HCT116 (cell line): ENCODE measurements at regions not wholly inside any gene's neighbourhood (a gene's known extent, or its start where the extent isn't known, plus 50 kb on each side); places are given as distances from the start of the nearest gene placed in this dataset.

Source experiments
- ATAC-seq: fragments of 200-7000 bp; cut with Tn5 transposase; 2 replicates; pipeline ENCODE4 v1.9.1; 2020; ENCODE audit warnings: mild to moderate bottlenecking, moderate library complexity
- BruUV-seq: library from RNA; stranded (reverse); fragments of 400-500 nt; replicated peaks from 2 replicates; lab custom pipeline; 2021; lab: Mats Ljungman, UMichigan
- CTCF ChIA-PET: fragments of 300-600 bp; sonication (Branson Sonifier 250); formaldehyde crosslinking; loops from one replicate; lab custom pipeline; 2021; ENCODE audit warnings: antibody characterized with exemption; lab: Charles Lee
- POLR2A ChIA-PET: fragments of 300-600, 350-600 bp; sonication (Branson Sonifier 250); formaldehyde crosslinking; loops from one replicate; lab custom pipeline; 2021; ENCODE audit warnings: antibody characterized with exemption; lab: Charles Lee
- RAD21 ChIA-PET, 2 experiments: fragments of 300-600 bp; sonication (Branson Sonifier 250); formaldehyde crosslinking; loops; one replicate each; lab custom pipeline; 2023; ENCODE audit warnings: low total read pairs in 2 of 2; ENCODE audit not compliant: uncharacterized antibody in 2 of 2, unreplicated experiment in 2 of 2, low non-redundant PET in 1 of 2; lab: Charles Lee
- DNase-seq: peaks from one replicate; pipeline ENCODE4 v3.0.0-alpha.2; 2010; ENCODE audit warnings: low read depth, low spot score
- H2AFZ ChIP-seq: fragments of 200-600 bp; shearing (Covaris generic), sonication (generic); 2 replicates; pipeline ENCODE4 v1.6.1; 2017; ENCODE audit warnings: low read depth, mixed run types, mixed read lengths, antibody characterized with exemption, low read length; ENCODE audit not compliant: poor library complexity, severe bottlenecking
- H3K27ac ChIP-seq: 2 replicates; pipeline ENCODE4 v1.5.1; 2012; ENCODE audit warnings: low read depth, low read length
- H3K27me3 ChIP-seq: fragments of 200-600 bp; sonication (generic); 2 replicates; pipeline ENCODE4 v1.6.1; 2016; ENCODE audit warnings: mixed run types, low read length, mixed read lengths; ENCODE audit not compliant: insufficient read depth
- H3K36me3 ChIP-seq, 2 experiments: fragments of 200-500 bp in 1 of 2; fragments of 200-600 bp in 1 of 2; sonication (Bioruptor generic) in 1 of 2; sonication (generic) in 1 of 2; 2 replicates each; pipeline versions ENCODE4 v1.5.1 to v1.6.1; 2014 to 2016; ENCODE audit warnings: low read length in 2 of 2, inconsistent platforms in 1 of 2, mixed read lengths in 1 of 2, mixed run types in 1 of 2; ENCODE audit not compliant: insufficient read depth in 2 of 2, control insufficient read depth in 1 of 2
- H3K4me1 ChIP-seq, 2 experiments: fragments of 200-600 bp in 1 of 2; sonication (generic) in 1 of 2; 2 replicates each; pipeline versions ENCODE4 v1.5.1 to v1.6.1; 2012 to 2017; ENCODE audit warnings: low read length in 2 of 2, inconsistent platforms in 1 of 2, mild to moderate bottlenecking in 1 of 2, mixed read lengths in 1 of 2, mixed run types in 1 of 2, moderate library complexity in 1 of 2; ENCODE audit not compliant: insufficient read depth in 2 of 2, control insufficient read depth in 1 of 2
- H3K4me2 ChIP-seq: fragments of 200-600 bp; sonication (generic); 2 replicates; pipeline ENCODE4 v1.6.1; 2017; ENCODE audit warnings: mixed run types, low read length, mixed read lengths
- H3K4me3 ChIP-seq, 2 experiments: fragments of 200-600 bp in 1 of 2; sonication (generic) in 1 of 2; replicated peaks in 1 of 2; 2 replicates each; pipeline ENCODE4 v1.5.1; 2011 to 2016; ENCODE audit warnings: low read length in 2 of 2, control low read depth in 1 of 2, low read depth in 1 of 2, mild to moderate bottlenecking in 1 of 2, mixed read lengths in 1 of 2, mixed run types in 1 of 2
- H3K79me2 ChIP-seq: fragments of 200-600 bp; sonication (generic); 2 replicates; pipeline ENCODE4 v1.6.1; 2017; ENCODE audit warnings: mild to moderate bottlenecking, mixed run types, low read length, moderate library complexity, mixed read lengths; ENCODE audit not compliant: insufficient read depth
- H3K9ac ChIP-seq: fragments of 200-600 bp; sonication (generic); 2 replicates; pipeline ENCODE4 v1.6.1; 2016; ENCODE audit warnings: low read length, mixed read lengths
- H3K9me2 ChIP-seq: fragments of 200-600 bp; sonication (generic), shearing (Covaris generic); 2 replicates; pipeline ENCODE4 v1.6.1; 2017; ENCODE audit warnings: mixed run types, mild to moderate bottlenecking, moderate library complexity; ENCODE audit not compliant: insufficient read depth
- H3K9me3 ChIP-seq, 2 experiments: fragments of 200-500 bp in 1 of 2; fragments of 200-600 bp in 1 of 2; sonication (Bioruptor generic) in 1 of 2; sonication (generic) in 1 of 2; 2 replicates each; pipeline ENCODE4 v1.6.1; 2014 to 2017; ENCODE audit warnings: low read length in 2 of 2, mixed read lengths in 2 of 2, inconsistent platforms in 1 of 2, low read depth in 1 of 2, mild to moderate bottlenecking in 1 of 2, mixed run types in 1 of 2, moderate library complexity in 1 of 2; ENCODE audit not compliant: control insufficient read depth in 1 of 2, insufficient read depth in 1 of 2
- H4K20me1 ChIP-seq: fragments of 200-600 bp; sonication (generic), shearing (Covaris generic); 2 replicates; pipeline ENCODE4 v1.6.1; 2017; ENCODE audit warnings: mixed run types, mild to moderate bottlenecking, moderate library complexity; ENCODE audit not compliant: insufficient read depth
- CEBPB ChIP-seq: IDR thresholded peaks from 2 replicates; pipeline ENCODE4 v1.6.1; 2012; ENCODE audit warnings: low read depth
- EGR1 ChIP-seq: IDR thresholded peaks from 2 replicates; pipeline ENCODE4 v1.6.1; 2012; ENCODE audit warnings: low read depth
- ELF1 ChIP-seq: IDR thresholded peaks from 2 replicates; pipeline ENCODE4 v1.6.1; 2012; ENCODE audit warnings: low read depth, borderline replicate concordance
- FOSL1 ChIP-seq: IDR thresholded peaks from 2 replicates; pipeline ENCODE4 v1.6.1; 2012; ENCODE audit warnings: low read depth
- JUND ChIP-seq: IDR thresholded peaks from 2 replicates; pipeline ENCODE4 v1.6.1; 2012
- POLR2A ChIP-seq: IDR thresholded peaks from 2 replicates; pipeline ENCODE4 v1.7.0; 2011; ENCODE audit warnings: borderline replicate concordance; ENCODE audit not compliant: insufficient read depth, insufficient read length; ENCODE audit errors: extremely low read depth
- REST ChIP-seq: IDR thresholded peaks from 2 replicates; pipeline ENCODE4 v1.6.1; 2012; ENCODE audit warnings: low read depth
- SP1 ChIP-seq: IDR thresholded peaks from 2 replicates; pipeline ENCODE4 v1.6.1; 2012; ENCODE audit warnings: low read depth
- SRF ChIP-seq: IDR thresholded peaks from 2 replicates; pipeline ENCODE4 v1.6.1; 2012; ENCODE audit warnings: low read depth
- ZFX ChIP-seq: fragments of 450-650 bp; IDR thresholded peaks from 2 replicates; pipeline ENCODE4 v1.6.1; 2017
- intact Hi-C: fragments of 100-400 bp; cut with micrococcal nuclease; formaldehyde crosslinking; loops from 2 replicates; pipeline ENCODE4 v1.10.0; 2022
- TF ChIP-seq, protein P1 (sequence below): IDR thresholded peaks from 2 replicates; pipeline ENCODE4 v1.6.1; 2011; ENCODE audit warnings: mild to moderate bottlenecking, low read length, moderate library complexity; ENCODE audit not compliant: insufficient replicate concordance; ENCODE audit errors: extremely low read depth
- TF ChIP-seq, protein P2 (sequence below), 3 experiments: fragments of 200-600 bp in 1 of 3; sonication (generic) in 1 of 3; IDR thresholded peaks in 2 of 3; conservative IDR thresholded peaks in 1 of 3; 2 replicates each; pipeline ENCODE4 v1.5.1; 2012 to 2017; ENCODE audit warnings: low read depth in 2 of 3, low read length in 2 of 3, antibody characterized with exemption in 1 of 3, borderline replicate concordance in 1 of 3, control low read depth in 1 of 3, mild to moderate bottlenecking in 1 of 3, mixed read lengths in 1 of 3, mixed run types in 1 of 3, moderate library complexity in 1 of 3; ENCODE audit not compliant: insufficient read depth in 1 of 3
- TF ChIP-seq, protein P3 (sequence below): IDR thresholded peaks from 2 replicates; pipeline ENCODE4 v1.6.1; 2012
- TF ChIP-seq, protein P4 (sequence below): IDR thresholded peaks from 2 replicates; pipeline ENCODE4 v1.6.1; 2012

GRCh38 chr3:117666325-117666724 is 956.7 kb downstream of the TUSC7 start:
- Histone ChIP-seq H3K9ac (no peak overlapping the region), H3K36me3 (no peaks in the 10 kb centered on the region), H4K20me1 (no peaks in the 10 kb centered on the region), H3K27me3 (no peaks in the 10 kb centered on the region; the same call in 1 of the 2 replicates), H3K27ac (no peak overlapping the region), H3K4me2 (no peak overlapping the region), H3K79me2 (no peaks in the 10 kb centered on the region), H3K9me2 (no peaks in the 10 kb centered on the region), H3K4me3 (no peak overlapping the region), H2AFZ (no peak overlapping the region), H3K9me3 (no peaks in the 10 kb centered on the region), H3K4me1 (no peaks in the 10 kb centered on the region)
- no TSS peak for BruUV-seq
- POLR2A ChIA-PET, result no interaction called here
- ATAC-seq (no peak), DNase-seq (no peak)
- no peak for TF ChIP-seq EGR1
- TF ChIP-seq FOSL1, result no peak
- no peak for TF ChIP-seq ELF1
- RAD21 ChIA-PET, result no interaction called here
- CTCF ChIA-PET, result no interaction called here
- intact Hi-C loops, result no loop called here

DNA sequence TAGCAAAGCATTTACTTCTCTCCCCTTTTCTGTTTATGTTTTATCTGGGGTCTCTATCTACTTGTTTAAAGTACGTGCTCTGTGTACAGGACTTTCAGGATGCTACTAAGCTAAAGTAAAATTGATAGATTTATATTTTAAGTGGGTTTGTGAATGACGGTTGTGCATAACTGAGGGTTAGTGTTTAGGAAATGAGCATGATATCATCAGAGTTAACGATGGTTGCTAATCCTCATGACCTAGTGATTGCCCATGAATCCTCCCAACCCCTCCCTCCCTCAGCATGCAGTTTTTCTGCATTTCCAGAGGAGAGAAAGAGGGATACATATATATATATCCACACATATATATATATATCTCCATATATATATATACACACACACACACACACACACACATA is 957.2 kb downstream of the TUSC7 start:
- ChIA-PET POLR2A (no interaction called here), CTCF (no interaction called here)
- no peaks in the 10 kb centered on the region for H4K20me1 ChIP-seq

More for the DNA sequence above, 957.2 kb downstream of the TUSC7 start:
- intact Hi-C loops, result no loop called here
- Histone ChIP-seq H3K9me2 (no peaks in the 10 kb centered on the region), H3K4me3 (no peak overlapping the region), H3K4me1 (no peaks in the 10 kb centered on the region), H3K9ac (no peak overlapping the region), H3K27me3 (no peaks in the 10 kb centered on the region; the same call in 1 of the 2 replicates), H3K36me3 (no peaks in the 10 kb centered on the region), H3K9me3 (no peaks in the 10 kb centered on the region), H3K4me2 (no peak overlapping the region), H3K79me2 (no peaks in the 10 kb centered on the region), H3K27ac (no peak overlapping the region), H2AFZ (no peak overlapping the region)
- TF ChIP-seq JUND, result no peak
- no peak for TF ChIP-seq SP1
- no peak for TF ChIP-seq POLR2A
- TF ChIP-seq ELF1, result no peak
- TF ChIP-seq, protein P1, sequence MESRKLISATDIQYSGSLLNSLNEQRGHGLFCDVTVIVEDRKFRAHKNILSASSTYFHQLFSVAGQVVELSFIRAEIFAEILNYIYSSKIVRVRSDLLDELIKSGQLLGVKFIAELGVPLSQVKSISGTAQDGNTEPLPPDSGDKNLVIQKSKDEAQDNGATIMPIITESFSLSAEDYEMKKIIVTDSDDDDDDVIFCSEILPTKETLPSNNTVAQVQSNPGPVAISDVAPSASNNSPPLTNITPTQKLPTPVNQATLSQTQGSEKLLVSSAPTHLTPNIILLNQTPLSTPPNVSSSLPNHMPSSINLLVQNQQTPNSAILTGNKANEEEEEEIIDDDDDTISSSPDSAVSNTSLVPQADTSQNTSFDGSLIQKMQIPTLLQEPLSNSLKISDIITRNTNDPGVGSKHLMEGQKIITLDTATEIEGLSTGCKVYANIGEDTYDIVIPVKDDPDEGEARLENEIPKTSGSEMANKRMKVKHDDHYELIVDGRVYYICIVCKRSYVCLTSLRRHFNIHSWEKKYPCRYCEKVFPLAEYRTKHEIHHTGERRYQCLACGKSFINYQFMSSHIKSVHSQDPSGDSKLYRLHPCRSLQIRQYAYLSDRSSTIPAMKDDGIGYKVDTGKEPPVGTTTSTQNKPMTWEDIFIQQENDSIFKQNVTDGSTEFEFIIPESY, result no peak
- TF ChIP-seq, protein P2, sequence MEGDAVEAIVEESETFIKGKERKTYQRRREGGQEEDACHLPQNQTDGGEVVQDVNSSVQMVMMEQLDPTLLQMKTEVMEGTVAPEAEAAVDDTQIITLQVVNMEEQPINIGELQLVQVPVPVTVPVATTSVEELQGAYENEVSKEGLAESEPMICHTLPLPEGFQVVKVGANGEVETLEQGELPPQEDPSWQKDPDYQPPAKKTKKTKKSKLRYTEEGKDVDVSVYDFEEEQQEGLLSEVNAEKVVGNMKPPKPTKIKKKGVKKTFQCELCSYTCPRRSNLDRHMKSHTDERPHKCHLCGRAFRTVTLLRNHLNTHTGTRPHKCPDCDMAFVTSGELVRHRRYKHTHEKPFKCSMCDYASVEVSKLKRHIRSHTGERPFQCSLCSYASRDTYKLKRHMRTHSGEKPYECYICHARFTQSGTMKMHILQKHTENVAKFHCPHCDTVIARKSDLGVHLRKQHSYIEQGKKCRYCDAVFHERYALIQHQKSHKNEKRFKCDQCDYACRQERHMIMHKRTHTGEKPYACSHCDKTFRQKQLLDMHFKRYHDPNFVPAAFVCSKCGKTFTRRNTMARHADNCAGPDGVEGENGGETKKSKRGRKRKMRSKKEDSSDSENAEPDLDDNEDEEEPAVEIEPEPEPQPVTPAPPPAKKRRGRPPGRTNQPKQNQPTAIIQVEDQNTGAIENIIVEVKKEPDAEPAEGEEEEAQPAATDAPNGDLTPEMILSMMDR (IDR thresholded peaks at IDR 0.05 in 2 of 3, conservative IDR thresholded peaks at IDR 0.05 in 1 of 3; ENCODE audit: borderline replicate concordance in 1 of 3, insufficient read depth in 1 of 3, low read depth in 2 of 3, low read length in 2 of 3), result no peak
- no peak for TF ChIP-seq FOSL1
- no peak for TF ChIP-seq ZFX
- TF ChIP-seq, protein P3, sequence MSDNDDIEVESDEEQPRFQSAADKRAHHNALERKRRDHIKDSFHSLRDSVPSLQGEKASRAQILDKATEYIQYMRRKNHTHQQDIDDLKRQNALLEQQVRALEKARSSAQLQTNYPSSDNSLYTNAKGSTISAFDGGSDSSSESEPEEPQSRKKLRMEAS, result no peak
- TF ChIP-seq, protein P4, sequence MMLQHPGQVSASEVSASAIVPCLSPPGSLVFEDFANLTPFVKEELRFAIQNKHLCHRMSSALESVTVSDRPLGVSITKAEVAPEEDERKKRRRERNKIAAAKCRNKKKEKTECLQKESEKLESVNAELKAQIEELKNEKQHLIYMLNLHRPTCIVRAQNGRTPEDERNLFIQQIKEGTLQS, result no peak
- TF ChIP-seq REST, result no peak
- TF ChIP-seq CEBPB, result no peak
- TF ChIP-seq SRF, result no peak
- no peak for DNase-seq
- no peak for ATAC-seq
- RAD21 ChIA-PET, result no interaction called here
- no TSS peak for BruUV-seq
